Stimulated activated CD8-positive, alpha-beta memory T cell treated with anti-CD3 and anti-CD28 coated beads, Interleukin-4, amount 100 ng/mL, for 48 hours (primary cell): ENCODE measurements at regions not wholly inside any gene's neighbourhood (a gene's known extent, or its start where the extent isn't known, plus 50 kb on each side); places are given as distances from the start of the nearest gene placed in this dataset.

ENCODE experiments used
- DNase-seq: peaks from one replicate; pipeline ENCODE4 v3.0.0-alpha.2; 2020

- DNase-seq, result no peak
These were observed 353.1 kb downstream of the METTL15 start for GRCh38 chr11:28461338-28461737.

- DNase-seq, result no peak
These were observed 352.2 kb downstream of the METTL15 start for GRCh38 chr11:28460348-28460747.

- no peak for DNase-seq
These were observed 351.7 kb downstream of the METTL15 start for GRCh38 chr11:28459912-28460311.

GRCh38 chr11:28457481-28458065, 349.4 kb downstream of the METTL15 start:
- DNase-seq, result no peak

DNA sequence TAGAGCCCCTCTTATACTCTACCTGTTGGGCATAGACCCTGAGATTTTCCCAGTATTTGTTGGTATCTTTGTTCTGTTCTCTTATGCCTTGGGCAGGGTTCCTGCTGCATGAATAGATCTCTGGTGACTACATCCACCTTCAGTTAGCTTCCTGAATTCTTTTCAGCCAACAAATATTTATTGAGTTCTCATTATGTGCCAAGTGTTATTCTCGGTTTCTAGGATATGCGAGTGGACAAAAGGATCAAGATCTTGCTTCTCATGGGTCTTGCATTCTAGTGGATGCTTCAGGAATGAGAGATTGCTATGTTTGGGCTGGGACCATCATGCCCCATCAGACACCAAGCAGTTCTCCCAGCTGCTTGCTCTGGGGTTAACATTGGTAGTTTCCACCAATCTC, 340.0 kb downstream of the METTL15 start:
- DNase-seq, result no peak

- no peak for DNase-seq
These were observed 339.0 kb downstream of the METTL15 start for GRCh38 chr11:28447226-28447625.

GRCh38 chr11:28442131-28442530, 333.9 kb downstream of the METTL15 start:
- DNase-seq, result no peak

GRCh38 chr11:28439403-28439802, 331.2 kb downstream of the METTL15 start:
- DNase-seq, result no peak

- DNase-seq, result no peak
These were observed 311.9 kb downstream of the METTL15 start for GRCh38 chr11:28420099-28420498.

DNA sequence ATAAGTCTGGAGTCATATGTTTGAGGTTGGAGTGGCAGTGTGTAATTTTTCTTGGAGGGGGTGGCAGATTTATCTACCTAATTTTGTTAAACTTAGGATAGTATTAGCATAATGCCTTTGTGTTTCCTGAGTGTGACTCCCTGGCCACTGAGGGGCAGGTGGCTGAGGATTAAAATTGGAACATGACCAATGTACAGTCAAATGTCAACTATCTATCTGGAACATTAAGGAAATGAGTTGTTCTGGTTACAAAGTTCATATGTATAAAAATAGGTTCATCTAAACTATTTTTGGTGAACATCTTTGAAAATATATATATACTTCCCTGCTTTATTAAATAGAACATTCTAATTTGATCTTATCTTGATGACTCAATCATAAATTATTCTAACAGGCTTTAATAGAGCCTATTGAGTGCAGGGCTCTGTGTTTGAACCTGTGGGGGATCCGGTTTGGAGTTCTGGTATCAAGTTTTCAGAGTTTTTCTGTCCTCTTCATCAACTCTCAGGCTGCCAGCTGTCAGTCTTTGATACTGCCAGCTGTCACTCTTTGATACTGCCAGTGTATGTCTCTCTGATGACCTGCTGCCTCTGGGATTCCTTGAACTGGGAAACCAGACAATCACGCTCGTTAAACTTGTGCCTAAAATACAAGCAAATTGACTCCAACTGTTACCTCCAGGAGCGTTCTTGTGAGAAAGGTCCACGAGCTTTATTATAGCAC, 309.6 kb downstream of the METTL15 start:
- no peak for DNase-seq

- DNase-seq, result no peak
These were observed 303.8 kb downstream of the METTL15 start for GRCh38 chr11:28412029-28412428.

- DNase-seq, result no peak
These were observed 293.3 kb downstream of the METTL15 start for GRCh38 chr11:28401446-28401845.

DNA sequence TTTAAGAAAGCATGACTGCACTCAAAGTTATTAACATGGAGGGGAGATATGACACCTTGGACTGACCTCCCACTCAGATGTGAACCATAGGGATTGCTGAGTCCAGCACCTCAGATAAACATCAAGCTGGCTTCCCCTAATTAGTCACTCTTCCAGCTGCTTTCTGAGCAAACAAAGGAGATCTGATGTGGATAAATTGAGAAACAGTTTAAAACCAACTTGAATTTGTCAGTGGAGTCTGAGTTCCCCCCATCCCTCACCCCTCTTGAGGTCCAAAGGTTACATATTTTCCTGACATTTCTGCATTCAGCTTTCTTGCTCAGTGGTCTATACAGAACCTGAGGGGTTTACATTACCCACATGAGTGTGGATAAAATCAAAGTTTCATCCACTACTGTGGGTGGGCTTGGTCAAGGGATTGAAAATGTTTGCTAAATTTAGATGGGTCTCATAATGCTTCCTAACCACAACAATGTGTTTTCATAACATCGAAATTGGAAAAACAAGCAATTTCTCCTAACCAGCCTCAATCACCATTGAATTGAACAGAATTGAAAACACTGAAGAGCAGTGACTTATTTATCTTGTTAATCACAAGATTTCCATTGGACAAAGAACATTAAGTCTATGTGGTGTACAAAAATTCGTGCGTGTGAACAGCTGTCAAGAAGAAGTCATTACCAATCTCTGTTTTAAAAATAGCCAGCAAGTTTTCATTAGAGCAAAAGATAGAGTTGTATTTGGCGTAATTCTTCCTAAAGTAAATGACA, 292.3 kb downstream of the METTL15 start:
- no peak for DNase-seq

GRCh38 chr11:28393348-28393747, 285.2 kb downstream of the METTL15 start:
- no peak for DNase-seq

- no peak for DNase-seq
These were observed 276.2 kb downstream of the METTL15 start for GRCh38 chr11:28384418-28384817.

- no peak for DNase-seq
These were observed 275.3 kb downstream of the METTL15 start for GRCh38 chr11:28383456-28383855.
